OCI-LY3 (cell line): ENCODE measurements at regions not wholly inside any gene's neighbourhood (a gene's known extent, or its start where the extent isn't known, plus 50 kb on each side); places are given as distances from the start of the nearest gene placed in this dataset.

Experiments
- H2AFZ ChIP-seq: fragments of 200-600, 300-600 bp; shearing (Covaris generic); 2 replicates; pipeline ENCODE4 v1.6.0; 2014; ENCODE audit warnings: antibody characterized with exemption, low read depth, low read length
- H3K27ac ChIP-seq: fragments of 200-600, 300-600 bp; sonication (generic); 2 replicates; pipeline ENCODE4 v1.5.1; 2014; ENCODE audit warnings: mild to moderate bottlenecking, low read length, moderate library complexity, mixed read lengths
- H3K27me3 ChIP-seq: fragments of 200-600, 300-600 bp; sonication (generic); 2 replicates; pipeline ENCODE4 v1.6.1; 2014; ENCODE audit warnings: low read depth, low read length, mixed read lengths
- H3K36me3 ChIP-seq: fragments of 200-600, 300-600 bp; sonication (generic); replicated peaks from 2 replicates; pipeline ENCODE3; 2014; ENCODE audit warnings: low read depth, low read length, mixed read lengths
- H3K4me1 ChIP-seq: fragments of 300-600, 200-600 bp; sonication (generic); 2 replicates; pipeline ENCODE4 v1.6.1; 2014; ENCODE audit warnings: low read length, mixed read lengths
- H3K4me2 ChIP-seq: fragments of 200-600, 300-600 bp; sonication (generic); 2 replicates; pipeline ENCODE4 v1.6.1; 2014; ENCODE audit warnings: low read length, mixed read lengths
- H3K4me3 ChIP-seq: fragments of 300-600, 200-600 bp; sonication (generic); 2 replicates; pipeline ENCODE4 v1.5.1; 2014; ENCODE audit warnings: antibody characterized with exemption, mild to moderate bottlenecking, low read length, moderate library complexity
- H3K79me2 ChIP-seq: fragments of 300-600, 200-600 bp; shearing (Covaris generic); 2 replicates; pipeline ENCODE4 v1.6.1; 2014; ENCODE audit warnings: mild to moderate bottlenecking, low read length, mixed read lengths
- H3K9ac ChIP-seq: fragments of 300-600, 200-600 bp; shearing (Covaris generic); 2 replicates; pipeline ENCODE4 v1.6.0; 2014; ENCODE audit warnings: mild to moderate bottlenecking, low read length, moderate library complexity
- H3K9me3 ChIP-seq: fragments of 200-600, 300-600 bp; shearing (Covaris generic); 2 replicates; pipeline ENCODE4 v1.6.1; 2014; ENCODE audit warnings: low read length, mixed read lengths; ENCODE audit not compliant: insufficient read depth
- H4K20me1 ChIP-seq: fragments of 200-600, 300-600 bp; sonication (generic); 2 replicates; pipeline ENCODE4 v1.6.1; 2016; ENCODE audit warnings: low read length, mixed read lengths; ENCODE audit not compliant: insufficient read depth
- CTCF ChIP-seq: fragments of 200-600, 300-600 bp; sonication (generic); IDR thresholded peaks from 2 replicates; pipeline ENCODE4 v1.5.1; 2014; ENCODE audit warnings: antibody characterized with exemption, low read length, low read depth
- EZH2phosphoT487 ChIP-seq: fragments of 200-600 bp; shearing (Covaris generic); IDR thresholded peaks from 2 replicates; pipeline ENCODE4 v1.6.1; 2018; ENCODE audit warnings: antibody characterized with exemption, mixed run types, low read depth

GRCh38 chr10:4638099-4638498, 187.9 kb upstream of the AKR1E2 start:
- Histone ChIP-seq H2AFZ (no peak overlapping the region), H3K9ac (no peak overlapping the region), H3K9me3 (no peaks in the 10 kb centered on the region), H3K79me2 (no peaks in the 10 kb centered on the region), H4K20me1 (no peaks in the 10 kb centered on the region), H3K27ac (no peak overlapping the region), H3K36me3 (peaks cover 23% of the 10 kb centered on the region), H3K4me3 (no peak overlapping the region), H3K4me1 (peaks cover 51% of the 10 kb centered on the region), H3K27me3 (no peaks in the 10 kb centered on the region), H3K4me2 (no peak overlapping the region)
- TF ChIP-seq EZH2phosphoT487: no peak
- no peak for TF ChIP-seq CTCF

- Histone ChIP-seq H3K79me2 (no peaks in the 10 kb centered on the region), H3K4me3 (no peak overlapping the region), H3K9ac (no peak overlapping the region), H2AFZ (no peak overlapping the region), H3K27ac (peak overlapping the region; percentile 94), H4K20me1 (no peaks in the 10 kb centered on the region), H3K27me3 (no peaks in the 10 kb centered on the region), H3K36me3 (peaks cover 28% of the 10 kb centered on the region), H3K4me1 (peaks cover 51% of the 10 kb centered on the region), H3K9me3 (no peaks in the 10 kb centered on the region), H3K4me2 (no peak overlapping the region)
- TF ChIP-seq EZH2phosphoT487 (no peak), CTCF (no peak)
Measured at GRCh38 chr10:4637657-4638056, 188.3 kb upstream of the AKR1E2 start.

GRCh38 chr10:4635883-4636282, 190.1 kb upstream of the AKR1E2 start:
- peak overlapping the region; percentile 94 for H3K27ac ChIP-seq
- H4K20me1 ChIP-seq: no peaks in the 10 kb centered on the region
- peaks cover 47% of the 10 kb centered on the region for H3K4me1 ChIP-seq
- peak overlapping the region; percentile 58 for H3K4me3 ChIP-seq
- no peaks in the 10 kb centered on the region; the same call in 1 of the 2 replicates for H3K9me3 ChIP-seq
- no peak overlapping the region for H2AFZ ChIP-seq
- no peaks in the 10 kb centered on the region for H3K79me2 ChIP-seq
- no peaks in the 10 kb centered on the region for H3K27me3 ChIP-seq
- TF ChIP-seq CTCF (no peak), EZH2phosphoT487 (no peak)
- peak overlapping the region; percentile 66 for H3K4me2 ChIP-seq
- peaks cover 31% of the 10 kb centered on the region for H3K36me3 ChIP-seq
- H3K9ac ChIP-seq: peak overlapping the region; percentile 71

- Histone ChIP-seq H3K4me1 (peaks cover 47% of the 10 kb centered on the region), H3K4me3 (peak overlapping the region; percentile 58), H3K9me3 (no peaks in the 10 kb centered on the region; the same call in 1 of the 2 replicates), H3K9ac (peak overlapping the region; percentile 68), H3K27me3 (no peaks in the 10 kb centered on the region), H2AFZ (no peak overlapping the region), H3K79me2 (no peaks in the 10 kb centered on the region), H3K4me2 (peak overlapping the region; percentile 66), H4K20me1 (no peaks in the 10 kb centered on the region), H3K27ac (peak overlapping the region; percentile 94), H3K36me3 (peaks cover 33% of the 10 kb centered on the region)
- no peak for TF ChIP-seq CTCF
- TF ChIP-seq EZH2phosphoT487: no peak
Measured at GRCh38 chr10:4635388-4635787, 190.6 kb upstream of the AKR1E2 start.
